Smooth muscle cell (in vitro differentiated cells): ENCODE measurements at regions not wholly inside any gene's neighbourhood (a gene's known extent, or its start where the extent isn't known, plus 50 kb on each side); places are given as distances from the start of the nearest gene placed in this dataset.

ENCODE experiments used
- DNase-seq: peaks from one replicate; lab custom pipeline; 2025; ENCODE audit not compliant: unreplicated experiment; lab: John Stamatoyannopoulos, UW
- H2AFZ ChIP-seq: fragments of 200-600 bp; sonication (generic); 2 replicates; pipeline ENCODE4 v1.6.0; 2016; ENCODE audit warnings: antibody characterized with exemption, low read depth, mild to moderate bottlenecking
- H3F3A ChIP-seq: fragments of 200-600 bp; sonication (generic); 2 replicates; pipeline ENCODE4 v1.6.0; 2017; ENCODE audit warnings: antibody characterized with exemption, low read depth
- H3K27ac ChIP-seq: fragments of 200-600 bp; sonication (generic); 2 replicates; pipeline ENCODE4 v1.5.1; 2016; ENCODE audit warnings: low read depth, mild to moderate bottlenecking
- H3K27me3 ChIP-seq: fragments of 200-600 bp; sonication (generic); 2 replicates; pipeline ENCODE4 v1.6.1; 2016; ENCODE audit warnings: low read depth, mild to moderate bottlenecking
- H3K36me3 ChIP-seq: fragments of 200-600 bp; sonication (generic); 2 replicates; pipeline ENCODE4 v1.5.1; 2016; ENCODE audit warnings: low read depth
- H3K4me1 ChIP-seq: fragments of 200-600 bp; sonication (generic); 2 replicates; pipeline ENCODE4 v1.5.1; 2016; ENCODE audit warnings: low read depth
- H3K4me2 ChIP-seq: fragments of 200-600 bp; sonication (generic); 2 replicates; pipeline ENCODE4 v1.6.0; 2016; ENCODE audit warnings: mild to moderate bottlenecking
- H3K4me3 ChIP-seq: fragments of 200-600 bp; sonication (generic); 2 replicates; pipeline ENCODE4 v1.5.1; 2016; ENCODE audit warnings: mild to moderate bottlenecking
- H3K79me2 ChIP-seq: fragments of 200-600 bp; sonication (generic); 2 replicates; pipeline ENCODE4 v1.6.0; 2016; ENCODE audit warnings: low read depth, mild to moderate bottlenecking
- H3K9ac ChIP-seq: fragments of 200-600 bp; sonication (generic); 2 replicates; pipeline ENCODE4 v1.6.0; 2016; ENCODE audit warnings: low read depth
- H3K9me3 ChIP-seq: fragments of 200-600 bp; sonication (generic); replicated peaks from 2 replicates; pipeline ENCODE4 v1.5.1; 2016; ENCODE audit warnings: low read depth
- H4K20me1 ChIP-seq: fragments of 200-600 bp; sonication (generic); 2 replicates; pipeline ENCODE4 v1.6.0; 2016; ENCODE audit warnings: low read depth
- WGBS: methylation state at CpG from one replicate; pipeline ENCODE4 v1.1.7; 2016; ENCODE audit warnings: low lambda C conversion rate; 5-methylcytosine and 5-hydroxymethylcytosine counted together
- TF ChIP-seq, protein P1 (sequence below): fragments of 200-600 bp; sonication (generic); IDR thresholded peaks from 2 replicates; pipeline ENCODE4 v1.5.1; 2017; ENCODE audit warnings: borderline replicate concordance, mild to moderate bottlenecking, antibody characterized with exemption; ENCODE audit not compliant: insufficient read depth, poor library complexity, severe bottlenecking

DNA sequence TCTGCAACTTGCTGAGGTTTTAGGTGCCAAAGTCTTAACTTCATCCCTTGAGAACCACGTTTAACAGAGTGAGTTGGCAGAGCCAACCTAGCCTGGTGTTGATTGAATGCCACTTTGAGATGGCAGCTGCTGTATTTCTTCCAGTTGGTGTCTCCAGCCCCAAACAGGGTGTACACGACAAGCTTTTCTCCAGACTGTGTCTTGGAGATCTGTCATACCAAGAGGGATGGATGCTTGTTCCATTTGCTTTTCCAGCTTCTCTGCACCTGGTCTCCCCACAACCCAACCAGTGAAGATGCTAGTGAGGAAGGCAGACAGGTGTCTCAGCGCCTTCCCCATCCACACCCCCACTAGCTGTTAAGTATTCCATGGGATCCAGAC, 141.1 kb upstream of the HS3ST2 start:
- no peak overlapping the region for H3K4me2 ChIP-seq
- WGBS, result 85% methylated on average over 3 of the region's 3 CpGs
- H4K20me1 ChIP-seq, result no peaks in the 10 kb centered on the region
- no peak overlapping the region for H3K4me3 ChIP-seq
- no peak for DNase-seq
- no peaks in the 10 kb centered on the region for H3K79me2 ChIP-seq
- H3K27ac ChIP-seq, result no peak overlapping the region
- H3K27me3 ChIP-seq, result peaks cover 27% of the 10 kb centered on the region
- H3K4me1 ChIP-seq, result no peaks in the 10 kb centered on the region
- no peaks in the 10 kb centered on the region for H3F3A ChIP-seq
- no peak overlapping the region for H3K9ac ChIP-seq
- no peaks in the 10 kb centered on the region for H3K36me3 ChIP-seq
- H2AFZ ChIP-seq, result no peak overlapping the region
- H3K9me3 ChIP-seq, result no peaks in the 10 kb centered on the region
- TF ChIP-seq, protein P1, sequence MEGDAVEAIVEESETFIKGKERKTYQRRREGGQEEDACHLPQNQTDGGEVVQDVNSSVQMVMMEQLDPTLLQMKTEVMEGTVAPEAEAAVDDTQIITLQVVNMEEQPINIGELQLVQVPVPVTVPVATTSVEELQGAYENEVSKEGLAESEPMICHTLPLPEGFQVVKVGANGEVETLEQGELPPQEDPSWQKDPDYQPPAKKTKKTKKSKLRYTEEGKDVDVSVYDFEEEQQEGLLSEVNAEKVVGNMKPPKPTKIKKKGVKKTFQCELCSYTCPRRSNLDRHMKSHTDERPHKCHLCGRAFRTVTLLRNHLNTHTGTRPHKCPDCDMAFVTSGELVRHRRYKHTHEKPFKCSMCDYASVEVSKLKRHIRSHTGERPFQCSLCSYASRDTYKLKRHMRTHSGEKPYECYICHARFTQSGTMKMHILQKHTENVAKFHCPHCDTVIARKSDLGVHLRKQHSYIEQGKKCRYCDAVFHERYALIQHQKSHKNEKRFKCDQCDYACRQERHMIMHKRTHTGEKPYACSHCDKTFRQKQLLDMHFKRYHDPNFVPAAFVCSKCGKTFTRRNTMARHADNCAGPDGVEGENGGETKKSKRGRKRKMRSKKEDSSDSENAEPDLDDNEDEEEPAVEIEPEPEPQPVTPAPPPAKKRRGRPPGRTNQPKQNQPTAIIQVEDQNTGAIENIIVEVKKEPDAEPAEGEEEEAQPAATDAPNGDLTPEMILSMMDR, result no peak

DNA sequence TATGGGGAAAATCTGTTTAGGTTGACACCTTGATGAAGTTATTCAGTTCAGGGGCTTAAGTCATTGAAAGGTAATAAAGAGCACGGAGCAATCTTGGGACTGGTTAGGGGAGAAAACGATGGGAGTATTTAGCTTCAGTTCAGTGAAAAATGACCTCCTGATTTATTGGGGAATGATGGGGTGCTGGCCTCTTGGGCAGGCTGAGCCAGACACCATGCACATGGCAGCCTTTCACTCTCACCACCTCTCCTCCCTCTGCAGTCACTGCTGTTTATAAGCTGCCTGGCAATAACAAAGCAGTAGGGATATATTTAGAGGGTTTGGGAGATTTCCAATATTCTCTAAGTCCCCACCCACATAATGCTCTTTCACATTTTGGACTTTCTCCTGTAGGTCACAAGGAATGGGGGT, 140.5 kb upstream of the HS3ST2 start:
- Histone ChIP-seq H4K20me1 (no peaks in the 10 kb centered on the region), H3K36me3 (no peaks in the 10 kb centered on the region), H3K9ac (no peak overlapping the region), H3K4me3 (no peak overlapping the region), H3K9me3 (no peaks in the 10 kb centered on the region), H3K4me2 (no peak overlapping the region), H3K4me1 (no peaks in the 10 kb centered on the region), H3K27me3 (peaks cover 27% of the 10 kb centered on the region), H2AFZ (no peak overlapping the region), H3K27ac (no peak overlapping the region), H3K79me2 (no peaks in the 10 kb centered on the region), H3F3A (no peaks in the 10 kb centered on the region)
- 72% methylated on average over 2 of the region's 2 CpGs for WGBS
- TF ChIP-seq, protein P1, result no peak
- DNase-seq, result no peak

DNA sequence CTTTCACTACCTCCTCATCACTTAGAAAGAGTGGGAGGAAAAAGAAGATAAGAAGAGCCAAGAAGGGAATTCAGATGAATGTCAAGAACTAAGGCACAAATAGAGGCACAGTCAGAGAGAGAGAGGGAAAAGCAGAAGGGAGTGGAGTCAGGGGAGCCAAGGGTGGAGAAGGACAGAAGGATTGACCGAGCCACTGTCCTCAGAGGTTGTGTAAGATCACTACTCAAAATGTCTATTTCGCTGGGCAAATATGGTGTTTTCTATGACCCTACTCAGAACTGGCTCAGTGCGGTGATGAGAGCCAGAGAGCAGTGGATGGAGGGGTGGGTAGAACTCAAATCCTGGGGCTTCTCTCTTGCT, 139.2 kb upstream of the HS3ST2 start:
- no peaks in the 10 kb centered on the region for H3F3A ChIP-seq
- no peak overlapping the region for H3K27ac ChIP-seq
- DNase-seq, result no peak
- H2AFZ ChIP-seq, result no peak overlapping the region
- peaks cover 37% of the 10 kb centered on the region for H3K27me3 ChIP-seq
- H3K4me1 ChIP-seq, result no peaks in the 10 kb centered on the region
- no peaks in the 10 kb centered on the region for H3K9me3 ChIP-seq
- H3K4me3 ChIP-seq, result no peak overlapping the region
- 96% methylated on average over 3 of the region's 3 CpGs for WGBS
- no peaks in the 10 kb centered on the region for H3K79me2 ChIP-seq
- H3K36me3 ChIP-seq, result no peaks in the 10 kb centered on the region
- no peak overlapping the region for H3K4me2 ChIP-seq
- no peak overlapping the region for H3K9ac ChIP-seq
- TF ChIP-seq, protein P1, result no peak
- H4K20me1 ChIP-seq, result no peaks in the 10 kb centered on the region

DNA sequence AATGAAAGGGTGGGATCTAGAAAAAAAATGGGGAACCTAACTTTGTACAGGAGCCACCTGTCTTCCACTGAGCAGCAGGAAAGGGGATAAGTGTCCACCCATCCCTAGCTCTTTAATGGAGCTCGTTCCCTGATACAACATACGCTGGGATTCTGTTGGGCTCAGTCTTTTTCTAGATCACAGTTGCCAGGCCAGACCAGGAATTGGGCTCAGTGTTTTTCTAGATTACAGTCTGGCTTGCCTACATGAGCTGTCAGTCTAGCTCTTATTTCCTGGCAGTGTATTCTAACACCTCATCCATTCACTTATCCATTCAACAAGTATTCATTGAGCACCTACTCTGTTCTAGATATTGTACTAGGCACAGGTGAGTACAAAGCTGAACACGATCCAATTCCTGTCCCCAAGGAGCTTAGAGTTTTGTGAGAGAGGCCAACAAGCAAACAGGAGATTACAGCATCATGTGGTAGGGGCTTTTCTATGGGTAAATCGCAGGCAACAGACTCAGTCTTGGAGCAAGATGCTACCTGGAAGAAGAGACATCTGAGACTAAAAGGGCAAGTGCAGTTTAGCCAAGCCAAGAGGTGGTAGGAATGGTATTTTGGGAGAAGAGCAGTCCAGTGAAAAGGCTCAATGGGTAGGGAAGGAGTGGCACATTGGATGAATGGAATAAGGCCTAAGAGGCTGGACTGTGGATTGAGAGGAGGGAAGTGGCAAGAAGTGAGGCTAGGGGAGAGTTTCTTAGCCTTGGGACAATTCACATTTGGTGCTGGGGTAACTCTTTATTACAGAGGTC, 138.0 kb upstream of the HS3ST2 start:
- H3K4me1 ChIP-seq, result no peaks in the 10 kb centered on the region
- no peaks in the 10 kb centered on the region for H3K79me2 ChIP-seq
- no peak overlapping the region for H3K27ac ChIP-seq
- no peak overlapping the region for H3K4me2 ChIP-seq
- TF ChIP-seq, protein P1, result no peak
- WGBS, result 83% methylated on average over 4 of the region's 4 CpGs
- no peaks in the 10 kb centered on the region for H4K20me1 ChIP-seq
- no peak overlapping the region for H2AFZ ChIP-seq
- no peak overlapping the region for H3K4me3 ChIP-seq
- no peaks in the 10 kb centered on the region for H3K9me3 ChIP-seq
- DNase-seq, result no peak
- H3F3A ChIP-seq, result no peaks in the 10 kb centered on the region
- H3K27me3 ChIP-seq, result peaks cover 45% of the 10 kb centered on the region
- H3K9ac ChIP-seq, result no peak overlapping the region
- H3K36me3 ChIP-seq, result no peaks in the 10 kb centered on the region
